ENCODE measurements at regions not wholly inside any gene's neighbourhood (a gene's known extent, or its start where the extent isn't known, plus 50 kb on each side); places are given as distances from the start of the nearest gene placed in this dataset.
"Not testable (repeated sequence)": the region's sequence is repeated elsewhere in the genome, so short reads cannot be mapped to it uniquely, and the experiment has no call there.

DNA sequence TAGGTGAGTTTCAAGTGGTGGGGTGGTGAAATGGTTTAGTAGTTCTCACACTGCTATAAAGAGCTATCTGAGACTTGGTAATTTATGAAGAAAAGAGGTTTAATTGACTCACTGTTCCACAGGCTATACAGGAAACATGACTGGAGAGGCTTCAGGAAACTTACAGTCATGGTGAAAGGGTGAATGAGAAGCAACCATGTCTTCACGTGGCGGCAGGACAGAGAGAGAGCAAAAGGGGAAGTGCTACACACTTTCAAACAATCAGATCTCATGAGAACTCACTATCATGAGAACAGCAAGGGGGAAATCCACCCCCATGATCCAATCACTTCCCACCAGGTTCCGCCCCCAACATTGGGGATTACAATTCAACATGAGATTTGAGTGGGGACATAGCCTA, 67.3 kb upstream of the KCNA1 start:
- not testable (repeated sequence) for TF ChIP-seq HOXA7 (CRISPR knock-in tag; IDR thresholded peaks at IDR 0.05); CTCF (IDR thresholded peaks at IDR 0.05); EP300 (IDR thresholded peaks at IDR 0.05); RAD21 (conservative IDR thresholded peaks at IDR 0.05 in 1 of 2, IDR thresholded peaks at IDR 0.05 in 1 of 2)

Measured in A549 (cell line).